ENCODE measurements at regions not wholly inside any gene's neighbourhood (a gene's known extent, or its start where the extent isn't known, plus 50 kb on each side); places are given as distances from the start of the nearest gene placed in this dataset.

GRCh38 chr1:69103705-69104385 is 463.9 kb upstream of the LRRC7 start:
- no peak overlapping the region for H3K4me3 ChIP-seq (ENCODE audit: low read length)

GRCh38 chr1:69104894-69105293 is 462.8 kb upstream of the LRRC7 start:
- Histone ChIP-seq H3K27ac (ENCODE audit: low read length) (no peak overlapping the region), H3K4me3 (ENCODE audit: low read length) (no peak overlapping the region), H3K4me1 (ENCODE audit: low read length) (no peaks in the 10 kb centered on the region), H3F3A (ENCODE audit: insufficient read depth, low read length) (no peaks in the 10 kb centered on the region), H3K9me2 (replicated peaks; ENCODE audit: insufficient read depth, low read length) (no peaks in the 10 kb centered on the region), H4K20me1 (ENCODE audit: insufficient read depth, low read length) (no peaks in the 10 kb centered on the region), H2AFZ (ENCODE audit: low read length) (no peak overlapping the region), H3K9me3 (replicated peaks; ENCODE audit: insufficient read depth, low read length) (no peaks in the 10 kb centered on the region), H3K27me3 (replicated peaks; ENCODE audit: insufficient read depth, low read length) (no peaks in the 10 kb centered on the region), H3K36me3 (replicated peaks; ENCODE audit: insufficient read depth, low read length) (no peaks in the 10 kb centered on the region), H3K9ac (ENCODE audit: low read length) (no peak overlapping the region), H3K4me2 (ENCODE audit: low read depth, low read length) (no peak overlapping the region), H3K79me2 (ENCODE audit: low read length) (no peaks in the 10 kb centered on the region)
- no peak for TF ChIP-seq EZH2 (optimal IDR thresholded peaks at IDR 0.05; ENCODE audit: low read depth, low read length)
- no peak for TF ChIP-seq CTCF (IDR thresholded peaks at IDR 0.05; ENCODE audit: low read length)
- TF ChIP-seq EZH2phosphoT487 (IDR thresholded peaks at IDR 0.05; ENCODE audit: low read length): no peak
- DNase-seq: no peak

More at GRCh38 chr1:69103705-69104385, 463.9 kb upstream of the LRRC7 start:
- no peak overlapping the region for H3K27ac ChIP-seq (ENCODE audit: low read length)
- H3F3A ChIP-seq (ENCODE audit: insufficient read depth, low read length): no peaks in the 10 kb centered on the region
- TF ChIP-seq EZH2phosphoT487 (IDR thresholded peaks at IDR 0.05; ENCODE audit: low read length) (no peak), EZH2 (optimal IDR thresholded peaks at IDR 0.05; ENCODE audit: low read depth, low read length) (no peak), CTCF (IDR thresholded peaks at IDR 0.05; ENCODE audit: low read length) (no peak)
- no peaks in the 10 kb centered on the region for H4K20me1 ChIP-seq (ENCODE audit: insufficient read depth, low read length)
- no peak overlapping the region for H2AFZ ChIP-seq (ENCODE audit: low read length)
- no peak for DNase-seq
- H3K4me1 ChIP-seq (ENCODE audit: low read length): no peaks in the 10 kb centered on the region
- no peaks in the 10 kb centered on the region for H3K36me3 ChIP-seq (replicated peaks; ENCODE audit: insufficient read depth, low read length)
- H3K4me2 ChIP-seq (ENCODE audit: low read depth, low read length): no peak overlapping the region
- H3K9me3 ChIP-seq (replicated peaks; ENCODE audit: insufficient read depth, low read length): no peaks in the 10 kb centered on the region
- H3K9me2 ChIP-seq (replicated peaks; ENCODE audit: insufficient read depth, low read length): no peaks in the 10 kb centered on the region
- H3K9ac ChIP-seq (ENCODE audit: low read length): no peak overlapping the region
- H3K79me2 ChIP-seq (ENCODE audit: low read length): no peaks in the 10 kb centered on the region
- no peaks in the 10 kb centered on the region for H3K27me3 ChIP-seq (replicated peaks; ENCODE audit: insufficient read depth, low read length)

GRCh38 chr1:69109277-69109676 is 458.4 kb upstream of the LRRC7 start:
- Histone ChIP-seq H3K4me3 (ENCODE audit: low read length) (no peak overlapping the region), H3K4me2 (ENCODE audit: low read depth, low read length) (no peak overlapping the region)

More at GRCh38 chr1:69109277-69109676, 458.4 kb upstream of the LRRC7 start:
- H3K4me1 ChIP-seq (ENCODE audit: low read length): no peaks in the 10 kb centered on the region
- H3K36me3 ChIP-seq (replicated peaks; ENCODE audit: insufficient read depth, low read length): no peaks in the 10 kb centered on the region
- no peaks in the 10 kb centered on the region for H3K9me3 ChIP-seq (replicated peaks; ENCODE audit: insufficient read depth, low read length)
- no peaks in the 10 kb centered on the region for H3K27me3 ChIP-seq (replicated peaks; ENCODE audit: insufficient read depth, low read length)
- H3K9ac ChIP-seq (ENCODE audit: low read length): no peak overlapping the region
- no peaks in the 10 kb centered on the region for H4K20me1 ChIP-seq (ENCODE audit: insufficient read depth, low read length)
- H3F3A ChIP-seq (ENCODE audit: insufficient read depth, low read length): no peaks in the 10 kb centered on the region
- no peaks in the 10 kb centered on the region for H3K79me2 ChIP-seq (ENCODE audit: low read length)
- H3K9me2 ChIP-seq (replicated peaks; ENCODE audit: insufficient read depth, low read length): no peaks in the 10 kb centered on the region
- H2AFZ ChIP-seq (ENCODE audit: low read length): no peak overlapping the region
- TF ChIP-seq EZH2phosphoT487 (IDR thresholded peaks at IDR 0.05; ENCODE audit: low read length): no peak
- TF ChIP-seq CTCF (IDR thresholded peaks at IDR 0.05; ENCODE audit: low read length): no peak
- no peak for TF ChIP-seq EZH2 (optimal IDR thresholded peaks at IDR 0.05; ENCODE audit: low read depth, low read length)
- no peak for DNase-seq
- H3K27ac ChIP-seq (ENCODE audit: low read length): no peak overlapping the region

Data from MM.1S (cell line).